HG02852 (cell line): ENCODE measurements at regions not wholly inside any gene's neighbourhood (a gene's known extent, or its start where the extent isn't known, plus 50 kb on each side); places are given as distances from the start of the nearest gene placed in this dataset.
"Not testable (repeated sequence)": the region's sequence is repeated elsewhere in the genome, so short reads cannot be mapped to it uniquely, and the experiment has no call there.

ENCODE experiments used
- ATAC-seq: cut with Tn5 transposase; IDR thresholded peaks from one replicate; pipeline ENCODE4 v1.9.1; 2021; ENCODE audit warnings: mild to moderate bottlenecking, moderate library complexity; ENCODE audit not compliant: unreplicated experiment

- not testable (repeated sequence) for ATAC-seq
Measured at GRCh38 chr2:111315188-111315917, 194.6 kb downstream of the BCL2L11 start.

GRCh38 chr2:111316221-111316741, 195.6 kb downstream of the BCL2L11 start:
- ATAC-seq = not testable (repeated sequence)

GRCh38 chr2:111316881-111317549, 196.3 kb downstream of the BCL2L11 start:
- not testable (repeated sequence) for ATAC-seq

DNA sequence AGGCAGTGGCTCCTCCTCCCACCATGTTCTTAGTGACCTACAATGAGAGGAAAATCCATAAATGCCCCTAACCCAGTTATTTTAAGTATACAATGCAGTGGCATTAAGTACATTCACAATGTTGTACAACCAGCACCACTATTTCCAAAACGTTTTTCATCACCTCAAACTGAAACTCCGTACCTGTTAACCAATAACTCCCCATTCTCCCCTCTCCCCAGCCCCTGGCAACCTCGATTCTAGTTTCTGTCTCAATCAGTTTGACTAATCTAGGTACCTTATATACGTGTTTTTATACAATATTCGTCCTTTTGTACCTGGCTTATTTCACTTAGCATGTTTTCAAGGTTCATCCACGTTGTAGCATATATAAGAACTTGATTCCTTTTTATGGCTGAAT, 198.8 kb downstream of the BCL2L11 start:
- not testable (repeated sequence) for ATAC-seq

DNA sequence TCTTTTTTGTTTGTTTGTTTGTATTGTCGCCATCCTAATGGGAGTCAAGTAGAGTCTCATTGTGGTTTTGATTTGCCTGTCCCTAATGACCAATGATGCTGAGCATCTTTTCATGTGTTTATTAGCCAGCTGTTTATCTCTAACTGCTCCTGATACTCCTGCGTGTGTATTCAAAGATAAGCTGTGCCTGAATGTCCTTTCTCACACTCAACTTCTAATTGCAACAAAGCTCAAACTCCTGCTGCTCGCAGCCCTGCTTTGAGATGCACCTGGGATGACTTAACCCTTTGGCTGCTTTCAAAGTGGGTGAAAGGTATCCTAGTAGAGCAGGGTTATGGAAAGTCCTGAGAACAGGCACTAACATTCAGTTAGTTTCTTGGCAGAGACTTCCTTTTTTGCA, 199.6 kb downstream of the BCL2L11 start:
- not testable (repeated sequence) for ATAC-seq

DNA sequence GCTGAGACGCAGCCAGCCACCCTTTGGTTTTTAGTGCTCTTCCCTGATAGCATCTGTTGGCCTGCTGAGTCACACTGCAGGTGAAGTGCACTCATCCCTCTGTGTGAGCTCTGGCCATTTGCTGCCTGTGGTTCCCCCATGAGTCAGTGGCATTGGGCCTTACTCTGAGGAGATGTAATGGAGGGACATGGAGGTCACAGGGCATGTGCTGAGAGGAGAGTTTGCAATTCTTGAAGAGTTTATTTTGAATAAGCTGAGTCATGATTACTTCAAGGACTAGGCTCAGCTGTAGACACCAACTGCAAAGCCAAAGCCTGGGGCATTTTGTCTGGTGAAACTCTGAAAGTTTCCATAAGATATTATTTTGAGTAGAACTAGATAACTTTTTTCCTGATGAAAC, 200.3 kb downstream of the BCL2L11 start:
- not testable (repeated sequence) for ATAC-seq

DNA sequence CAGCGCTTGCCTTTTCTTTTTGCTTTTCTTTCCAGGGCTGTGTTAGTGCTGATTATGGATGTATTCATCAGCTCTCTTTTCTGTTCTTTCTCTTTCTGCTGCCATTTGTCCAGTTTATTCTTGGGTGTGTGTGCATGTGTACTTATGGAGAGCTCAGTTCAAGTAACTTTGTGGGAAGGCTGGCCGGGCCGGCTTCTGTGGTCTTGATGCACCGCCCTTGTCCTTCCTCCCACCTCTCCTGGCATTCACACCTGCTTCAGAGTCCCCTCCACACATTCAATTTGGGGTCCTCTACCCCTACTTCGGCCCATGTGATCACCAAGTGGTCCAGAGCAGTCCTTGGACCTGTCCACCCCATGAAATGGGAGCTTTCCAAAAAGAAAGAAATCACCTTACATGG, 202.7 kb downstream of the BCL2L11 start:
- ATAC-seq = not testable (repeated sequence)

DNA sequence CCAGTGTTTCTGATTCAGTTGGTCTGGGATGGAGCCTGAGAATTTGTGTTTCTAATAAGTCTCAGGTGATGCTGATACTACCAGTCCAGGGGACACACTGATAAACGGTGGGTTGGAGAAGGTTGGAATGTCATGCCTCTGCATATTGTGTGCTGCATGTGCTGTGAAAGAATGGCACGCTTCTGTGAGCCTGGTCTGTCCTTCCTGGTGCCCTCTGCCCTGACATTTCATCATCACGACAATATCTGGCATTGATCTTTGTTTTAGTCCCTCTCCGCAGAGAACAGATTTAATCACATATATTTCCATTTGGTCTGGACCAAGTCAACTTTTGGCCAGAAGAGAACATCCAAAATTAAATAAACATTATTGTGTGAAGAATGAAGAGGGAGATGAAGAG, 207.0 kb downstream of the BCL2L11 start:
- ATAC-seq = not testable (repeated sequence)

GRCh38 chr2:111329309-111329708, 208.6 kb downstream of the BCL2L11 start:
- not testable (repeated sequence) for ATAC-seq

DNA sequence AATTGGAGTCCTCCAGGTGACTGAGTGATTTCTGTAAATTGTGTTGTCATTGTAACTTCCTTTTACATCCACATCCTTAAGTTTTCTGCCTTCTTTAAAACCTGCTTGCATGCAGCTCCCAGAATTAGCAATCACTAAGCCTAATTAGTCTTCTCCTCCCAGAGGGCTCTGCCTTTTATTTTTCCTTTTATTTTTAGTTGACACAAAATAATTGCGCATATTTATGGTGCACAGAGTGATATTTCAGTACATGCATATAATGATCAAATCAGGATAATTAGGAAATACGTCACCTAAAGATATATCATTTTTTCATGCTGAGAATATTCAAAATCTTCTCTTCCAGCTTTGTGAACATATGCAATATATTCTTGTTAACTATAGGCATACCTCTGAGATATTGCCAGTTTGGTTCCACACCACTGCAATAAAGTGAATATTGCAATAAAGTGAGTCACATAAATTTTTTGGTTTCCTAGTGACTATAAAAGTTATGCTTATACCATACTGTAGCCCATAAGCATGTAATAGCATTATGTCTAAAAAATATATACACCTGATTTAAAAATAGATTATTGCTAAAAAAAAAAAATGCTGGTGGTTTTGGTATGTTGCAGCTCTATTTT, 210.5 kb downstream of the BCL2L11 start:
- ATAC-seq = not testable (repeated sequence)

DNA sequence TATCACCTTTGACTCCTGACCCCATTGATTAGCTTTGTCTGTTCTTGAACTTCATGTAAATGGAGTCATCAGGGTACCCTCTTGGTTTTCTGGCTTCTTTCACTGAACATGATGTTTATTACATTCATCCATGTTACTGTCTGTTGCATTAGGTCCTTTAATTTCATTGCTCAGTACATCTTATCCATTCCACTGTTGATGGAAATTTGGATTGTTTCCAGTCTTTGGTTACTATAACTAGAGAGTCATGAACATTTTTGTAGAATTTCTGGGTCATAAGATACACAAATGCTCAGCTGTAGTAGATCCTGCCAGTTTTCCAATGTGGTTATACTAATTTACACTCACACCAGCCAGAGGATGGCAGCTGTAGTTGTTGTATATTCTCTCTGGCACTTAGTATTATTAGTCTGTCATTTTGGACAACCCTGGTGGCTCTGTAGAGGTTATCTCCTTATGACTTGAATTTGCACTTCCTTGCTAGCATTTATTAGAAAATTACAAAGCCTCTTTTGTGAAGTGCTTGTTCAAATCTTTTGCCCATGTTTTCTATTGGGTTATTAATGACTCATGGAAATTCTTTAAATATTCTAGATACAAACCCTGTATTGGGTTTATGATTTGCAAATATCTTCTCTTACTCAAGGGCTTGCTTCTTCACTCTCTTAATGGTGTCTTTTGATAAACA, 214.7 kb downstream of the BCL2L11 start:
- not testable (repeated sequence) for ATAC-seq

DNA sequence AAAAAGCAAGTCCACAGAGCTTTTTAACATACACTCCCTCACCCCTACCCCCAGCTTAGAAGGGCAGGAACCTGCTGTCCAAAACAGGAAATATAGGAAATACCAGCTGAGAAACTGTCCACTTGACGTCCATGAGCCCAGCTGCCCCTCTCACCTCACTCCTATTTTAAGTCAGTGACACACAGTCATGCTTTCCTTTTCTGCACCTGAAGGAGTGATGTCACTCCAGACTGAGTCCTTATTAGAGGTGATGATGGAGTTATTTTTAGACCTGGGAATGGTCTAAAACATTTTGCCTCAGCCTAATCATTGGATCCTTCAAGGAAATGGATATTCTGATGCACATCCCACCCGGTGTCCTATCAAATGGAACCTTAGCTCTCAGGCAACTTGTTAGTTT, 217.8 kb downstream of the BCL2L11 start:
- not testable (repeated sequence) for ATAC-seq

DNA sequence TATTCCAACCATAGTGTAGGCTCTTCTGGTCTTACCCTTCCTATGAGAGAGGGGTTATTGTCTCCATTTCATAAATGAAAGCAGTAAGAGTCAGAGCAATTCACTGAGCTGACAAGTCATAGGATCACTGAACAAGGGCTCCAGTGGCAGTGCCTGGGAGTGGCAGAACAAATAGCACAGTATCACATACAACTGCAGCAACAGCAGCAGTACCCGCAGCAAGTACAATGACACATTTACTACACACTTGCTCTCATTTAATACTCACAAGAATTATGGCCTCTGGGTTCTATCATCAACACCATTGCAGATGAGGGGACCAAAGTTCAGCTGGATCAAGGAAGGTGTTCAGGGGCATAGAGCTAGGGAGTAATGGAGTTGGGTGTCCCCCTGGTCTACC, 218.8 kb downstream of the BCL2L11 start:
- not testable (repeated sequence) for ATAC-seq

DNA sequence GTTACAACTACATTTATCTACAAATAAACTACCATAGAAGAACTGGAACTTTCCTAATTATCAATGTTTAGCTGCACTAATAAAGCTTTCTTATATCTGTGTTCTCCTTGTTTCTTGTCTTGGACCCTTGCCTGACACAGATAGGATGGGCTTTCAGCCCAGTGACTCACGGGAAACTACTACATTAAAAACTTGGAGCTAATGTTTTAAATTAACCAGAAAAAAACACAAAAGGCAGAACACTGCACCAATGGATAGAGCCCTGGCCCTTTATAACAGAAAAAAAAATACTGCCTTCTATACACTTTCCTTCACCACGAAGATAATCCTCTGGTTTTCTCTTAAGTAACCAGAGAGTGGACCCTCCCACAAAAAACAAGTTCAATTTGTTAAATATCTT, 223.9 kb downstream of the BCL2L11 start:
- not testable (repeated sequence) for ATAC-seq

- not testable (repeated sequence) for ATAC-seq
Measured at GRCh38 chr2:111345439-111345838, 224.7 kb downstream of the BCL2L11 start.

DNA sequence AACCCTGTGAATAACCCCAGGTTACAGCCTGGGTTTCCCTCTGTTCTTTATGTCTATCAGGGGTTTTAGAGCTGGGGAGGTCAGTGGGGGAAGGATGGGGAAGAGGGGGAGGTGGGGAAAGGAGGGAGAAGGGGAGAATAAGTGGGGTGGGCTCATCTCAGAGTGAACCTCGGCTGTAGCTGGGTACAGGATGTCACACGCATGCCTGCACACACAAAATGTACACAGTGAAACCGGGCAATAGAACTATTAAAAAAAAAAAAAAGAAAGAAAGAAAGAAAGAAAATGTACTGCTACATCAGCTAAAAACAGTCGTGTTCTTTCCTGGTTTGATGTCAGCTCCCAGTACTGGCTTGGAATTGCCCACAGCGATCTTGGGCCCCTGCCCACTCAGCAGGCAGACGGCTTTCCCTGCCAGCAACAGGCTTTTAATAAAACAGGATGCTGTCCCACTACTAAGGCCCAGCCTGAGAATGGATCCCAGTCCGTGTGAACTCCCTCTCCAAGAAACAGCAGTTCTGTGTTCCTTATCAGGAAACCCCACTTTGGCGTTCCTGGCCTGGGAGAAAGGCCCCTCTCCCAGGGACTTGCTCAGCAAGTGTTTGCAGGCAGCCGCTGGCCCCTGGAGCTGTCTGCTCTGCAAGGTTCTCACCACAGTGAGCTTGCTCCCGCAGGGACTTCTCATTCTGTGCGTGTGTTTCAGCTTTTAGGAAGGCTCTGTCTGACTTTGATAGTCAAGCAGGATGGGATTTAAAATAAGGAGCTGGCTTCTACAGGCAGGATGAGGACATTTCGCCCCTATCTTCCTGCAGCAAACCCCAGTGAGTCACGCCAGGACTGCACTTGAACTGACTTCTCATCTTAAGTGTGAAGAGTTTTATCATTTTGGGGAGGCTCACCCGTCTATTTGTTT, 225.6 kb downstream of the BCL2L11 start:
- not testable (repeated sequence) for ATAC-seq

GRCh38 chr2:111347695-111348094, 227.0 kb downstream of the BCL2L11 start:
- ATAC-seq = not testable (repeated sequence)

- not testable (repeated sequence) for ATAC-seq
Measured at GRCh38 chr2:111348316-111348715, 227.6 kb downstream of the BCL2L11 start.

GRCh38 chr2:111355022-111355817, 234.5 kb downstream of the BCL2L11 start:
- not testable (repeated sequence) for ATAC-seq
